GM18909 (cell line): ENCODE measurements at regions not wholly inside any gene's neighbourhood (a gene's known extent, or its start where the extent isn't known, plus 50 kb on each side); places are given as distances from the start of the nearest gene placed in this dataset.

Experiments used
- ATAC-seq: cut with Tn5 transposase; IDR thresholded peaks from one replicate; pipeline ENCODE4 v1.9.1; 2021; ENCODE audit warnings: mild to moderate bottlenecking; ENCODE audit not compliant: unreplicated experiment, poor library complexity

DNA sequence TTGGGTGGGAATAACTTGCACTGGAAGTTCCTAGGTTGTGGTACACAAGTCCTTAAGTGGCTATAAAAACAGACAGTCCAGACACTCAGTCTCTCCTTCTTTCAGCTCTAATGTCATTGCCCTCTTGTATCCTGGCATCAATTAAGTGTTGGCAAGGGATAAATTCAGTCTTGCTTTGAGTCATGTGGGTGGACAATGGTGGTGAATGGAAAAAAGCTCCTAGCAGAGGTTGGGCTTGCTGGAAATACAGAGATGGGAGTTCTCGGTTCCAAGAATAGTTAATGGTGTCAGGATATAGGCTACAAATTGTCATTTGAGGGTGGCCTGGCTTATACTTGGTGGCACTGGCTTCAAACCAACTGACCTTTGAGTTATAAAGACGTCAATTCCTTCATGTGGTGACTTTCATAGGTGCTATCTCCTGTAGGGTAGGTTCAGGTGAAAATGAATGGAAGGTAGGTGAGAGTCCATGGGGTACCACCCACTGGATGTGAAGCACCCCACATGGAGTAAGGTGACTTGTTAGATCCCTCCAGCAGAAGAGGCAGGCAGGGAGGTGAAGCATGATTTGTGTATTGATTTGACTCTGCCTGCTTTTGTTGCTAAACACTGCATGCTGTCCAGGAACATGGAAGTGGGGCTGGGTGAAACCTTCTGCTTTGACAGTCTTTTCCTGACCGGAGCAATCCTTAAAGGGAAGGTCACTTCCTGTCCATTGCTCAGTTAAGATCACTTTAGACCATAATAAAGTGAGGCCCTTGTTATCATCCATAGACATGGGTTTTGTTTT lies 102.0 kb downstream of the LACC1 start:
- ATAC-seq = no peak

DNA sequence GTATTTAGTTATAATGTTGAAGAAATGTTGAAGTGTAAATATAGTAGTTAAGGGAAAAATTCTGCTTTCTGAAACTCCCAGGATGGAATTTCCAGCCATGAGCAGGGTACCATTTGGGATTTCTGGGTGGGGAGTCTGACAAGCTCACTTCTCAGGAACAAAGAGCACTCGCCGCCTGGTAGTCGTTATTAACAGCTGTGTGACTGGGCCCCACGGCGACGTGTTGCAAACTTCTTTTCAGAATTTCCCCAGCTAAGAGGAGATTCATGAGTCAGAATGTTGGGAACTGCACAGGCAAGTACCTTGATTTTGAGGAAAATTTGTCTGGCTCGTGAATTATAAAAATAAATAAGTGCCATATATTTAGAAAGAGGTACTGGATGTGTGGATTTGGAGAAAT lies 103.7 kb downstream of the LACC1 start:
- ATAC-seq = no peak

DNA sequence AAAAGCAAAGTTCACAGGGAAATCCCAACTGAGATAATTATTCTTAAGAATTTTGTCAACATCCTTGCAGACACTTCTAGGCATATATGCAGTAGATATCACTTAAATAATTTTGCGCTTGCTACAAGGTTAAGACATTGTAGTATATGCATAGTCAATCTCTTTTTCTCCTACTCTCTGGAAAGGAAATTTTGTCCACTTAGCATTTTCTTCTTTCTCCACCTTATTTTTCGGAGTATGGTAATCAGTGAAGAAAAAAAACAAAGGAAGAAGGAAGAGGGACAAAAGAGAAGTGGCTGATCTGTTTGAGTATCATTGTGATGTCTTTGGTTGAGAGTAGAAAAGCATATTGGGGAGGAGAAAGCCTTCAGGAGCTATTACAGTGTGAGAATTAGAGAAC lies 104.6 kb downstream of the LACC1 start:
- ATAC-seq = no peak

DNA sequence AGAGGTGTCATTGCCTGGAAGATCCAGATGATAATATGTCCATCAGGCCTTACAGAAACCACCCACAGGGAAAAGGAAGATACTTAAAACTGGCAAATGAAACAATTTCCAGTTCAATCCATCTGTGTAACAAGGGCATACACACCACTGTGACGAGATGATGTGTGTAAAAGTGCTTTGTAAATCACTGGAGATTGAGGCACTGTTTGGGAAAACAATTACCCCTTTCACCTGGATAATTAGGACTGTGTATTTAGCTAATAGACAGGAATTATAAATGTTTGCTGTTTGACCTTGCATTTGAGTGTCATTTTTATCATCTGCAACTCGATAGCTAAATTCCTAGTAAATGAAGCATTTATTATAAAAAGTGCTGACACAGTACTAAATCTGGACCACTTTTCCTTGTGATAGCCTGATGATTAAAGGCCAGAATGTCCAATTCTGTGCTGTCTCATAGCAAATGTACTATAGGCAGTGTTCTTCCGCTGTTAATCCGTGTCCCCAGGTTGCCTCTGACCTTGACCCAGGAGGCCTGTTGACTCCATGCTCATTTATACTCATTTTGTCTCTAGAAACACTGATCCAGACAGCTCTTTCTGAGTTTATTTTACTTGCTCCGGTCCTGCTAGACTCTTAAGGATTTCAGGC lies 105.8 kb downstream of the LACC1 start:
- no peak for ATAC-seq

DNA sequence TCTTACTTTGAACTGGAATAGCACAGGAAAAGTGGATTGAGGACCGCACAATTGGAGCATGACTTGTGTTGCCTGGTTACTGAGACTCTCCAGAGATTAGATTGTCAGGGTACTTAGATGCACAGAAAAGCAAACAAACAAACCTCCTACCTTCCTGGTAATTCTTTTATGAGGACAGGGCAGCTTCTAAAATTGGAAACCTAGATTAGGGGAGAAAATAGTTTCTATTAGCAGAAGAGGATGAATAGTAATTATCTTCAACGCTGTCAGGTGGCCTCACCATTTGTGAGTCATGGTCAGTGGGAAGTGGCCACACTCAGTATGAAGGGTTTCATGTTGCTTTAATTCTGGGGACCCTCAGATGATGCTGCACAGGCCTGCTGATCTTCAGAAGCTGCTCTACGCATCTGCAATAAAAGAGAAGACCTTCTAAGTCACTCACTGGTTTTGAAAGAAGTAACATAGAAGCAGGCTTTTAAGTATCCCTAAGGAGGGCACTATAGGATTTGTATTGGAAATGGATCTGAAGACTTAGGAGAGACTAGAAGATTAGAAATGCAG lies 106.8 kb downstream of the LACC1 start:
- ATAC-seq = no peak

DNA sequence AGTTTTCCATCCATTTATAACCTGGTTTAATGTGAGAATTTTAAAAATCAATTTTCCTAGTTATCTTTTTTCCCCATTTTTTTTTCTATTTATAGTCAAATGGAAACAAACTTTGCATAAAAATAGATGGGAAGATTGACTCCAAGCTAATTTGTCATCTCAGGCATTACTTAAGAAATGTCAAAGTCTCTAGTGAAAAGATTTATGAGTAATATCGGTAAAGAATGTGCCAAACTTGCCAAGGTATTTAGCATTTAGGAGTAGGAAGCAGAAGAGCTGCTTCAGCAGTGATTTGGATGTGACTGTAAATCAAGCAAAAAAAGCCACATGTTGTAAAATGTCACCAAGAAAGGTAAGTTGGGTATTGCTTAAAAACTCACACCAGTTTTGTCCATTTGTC lies 108.6 kb downstream of the LACC1 start:
- ATAC-seq = no peak

DNA sequence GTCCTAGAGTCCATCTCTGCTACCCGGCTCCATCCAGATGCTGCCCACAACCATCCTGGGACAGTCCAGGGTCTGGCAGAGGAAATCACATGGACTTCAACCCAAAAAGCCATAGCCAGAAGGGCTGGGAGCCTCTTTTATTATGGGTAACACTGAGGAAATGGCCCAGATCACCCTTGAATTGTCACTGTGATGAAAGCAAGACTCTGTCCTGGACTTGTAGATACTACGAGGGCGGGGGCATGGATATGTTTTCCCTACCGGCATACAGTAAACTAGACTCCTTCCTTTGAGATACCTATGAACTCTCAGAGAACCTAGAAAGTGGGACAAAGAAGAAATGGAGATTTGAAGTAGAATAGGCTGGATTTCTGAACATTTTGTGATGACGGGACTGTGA lies 110.3 kb downstream of the LACC1 start:
- ATAC-seq = no peak

DNA sequence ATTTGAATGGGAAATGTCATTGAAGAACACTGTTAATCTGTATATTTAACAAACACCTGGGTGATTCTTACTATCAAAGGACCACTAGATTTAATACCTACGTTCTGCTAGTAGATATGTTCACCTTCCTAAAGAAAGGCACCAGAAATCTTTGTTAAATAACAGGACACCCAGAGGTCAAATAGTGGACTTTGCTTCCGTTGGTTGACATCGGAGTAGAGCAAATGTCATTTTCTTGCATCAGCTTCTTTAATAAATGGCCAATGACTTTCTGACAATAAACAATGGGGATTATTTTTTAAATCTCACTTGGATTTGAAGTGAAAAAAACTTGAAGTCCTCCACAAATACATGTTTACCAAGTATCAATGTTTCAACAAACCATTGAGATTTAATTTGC lies 111.1 kb downstream of the LACC1 start:
- no peak for ATAC-seq

DNA sequence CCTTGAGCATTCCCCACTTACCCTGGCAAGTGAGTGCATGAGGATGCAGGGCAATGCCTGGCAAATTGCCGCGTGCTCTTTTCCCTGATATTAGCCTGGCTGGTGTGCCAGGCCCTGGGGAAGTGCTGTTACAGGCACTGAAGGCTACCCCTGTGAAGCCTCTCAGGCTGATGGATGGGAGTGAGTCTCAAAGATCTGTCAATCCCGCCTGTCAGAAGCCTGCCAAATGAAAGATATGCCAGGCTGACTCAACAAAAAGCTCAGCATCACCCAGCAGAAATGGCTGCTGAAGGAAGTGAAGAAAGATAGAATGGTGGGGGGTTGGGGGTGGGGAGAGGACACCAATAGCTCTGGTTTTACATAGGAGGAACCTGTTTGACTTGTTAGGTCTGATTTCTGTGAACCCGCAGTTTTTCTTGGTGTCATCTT lies 112.1 kb downstream of the LACC1 start:
- no peak for ATAC-seq

DNA sequence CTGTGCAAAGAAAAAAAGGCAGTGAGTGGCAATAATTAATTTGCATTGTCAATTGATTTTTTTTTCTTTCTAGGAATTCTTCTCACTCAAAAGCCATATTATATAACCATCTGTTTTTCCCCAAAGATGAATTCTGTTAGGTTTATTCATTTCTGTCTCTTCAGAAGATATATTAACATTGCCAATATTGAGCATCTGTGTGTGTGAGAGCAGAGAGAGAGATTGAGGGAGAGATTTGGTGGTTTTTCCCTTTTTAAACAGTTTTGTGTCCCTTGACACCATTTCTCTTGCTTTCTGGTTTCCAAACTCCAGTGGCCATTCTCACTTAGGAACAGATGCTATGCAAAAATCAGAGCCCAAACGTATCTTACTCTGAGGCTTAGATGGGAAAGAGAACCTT lies 112.5 kb downstream of the LACC1 start:
- no peak for ATAC-seq

DNA sequence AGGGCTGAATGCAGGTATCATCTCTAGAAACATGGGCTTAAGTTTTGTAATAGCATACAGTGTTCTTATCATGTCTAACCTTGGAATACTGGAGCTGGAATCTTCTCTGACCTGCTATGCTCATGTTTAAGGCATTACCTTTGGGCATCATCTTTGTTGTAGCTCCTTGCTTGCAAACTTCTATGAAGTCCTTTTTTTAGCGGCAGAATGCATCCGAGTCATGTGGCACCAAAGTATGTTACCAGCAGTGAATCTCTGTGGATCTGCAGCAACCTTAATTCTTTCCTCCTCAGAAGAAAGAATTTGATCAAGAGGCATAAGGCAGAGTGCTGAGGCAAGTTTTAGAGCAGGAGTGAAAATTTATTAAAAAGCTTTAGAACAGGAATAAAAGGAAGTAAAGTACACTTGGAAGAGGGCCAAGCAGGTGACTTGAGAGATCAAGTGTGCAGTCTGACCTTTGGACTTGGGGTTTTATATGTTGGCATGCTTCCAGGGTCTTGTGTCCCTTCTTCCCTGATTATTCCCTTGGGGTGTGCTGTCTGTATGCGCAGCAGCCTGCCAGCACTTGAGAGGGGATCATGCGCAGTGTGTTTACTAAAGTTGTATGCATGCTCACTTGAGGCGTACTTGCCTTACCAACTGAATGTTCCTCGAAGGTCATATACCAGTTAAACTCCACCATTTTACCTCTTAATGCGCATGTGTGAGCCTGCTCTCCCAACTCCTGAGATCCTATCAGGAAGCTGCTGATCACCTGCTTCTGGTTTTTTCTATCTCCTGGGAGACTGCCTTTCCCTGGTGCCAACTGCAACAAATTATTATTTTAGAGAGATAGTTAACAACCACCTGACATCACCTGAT lies 115.5 kb downstream of the LACC1 start:
- no peak for ATAC-seq

DNA sequence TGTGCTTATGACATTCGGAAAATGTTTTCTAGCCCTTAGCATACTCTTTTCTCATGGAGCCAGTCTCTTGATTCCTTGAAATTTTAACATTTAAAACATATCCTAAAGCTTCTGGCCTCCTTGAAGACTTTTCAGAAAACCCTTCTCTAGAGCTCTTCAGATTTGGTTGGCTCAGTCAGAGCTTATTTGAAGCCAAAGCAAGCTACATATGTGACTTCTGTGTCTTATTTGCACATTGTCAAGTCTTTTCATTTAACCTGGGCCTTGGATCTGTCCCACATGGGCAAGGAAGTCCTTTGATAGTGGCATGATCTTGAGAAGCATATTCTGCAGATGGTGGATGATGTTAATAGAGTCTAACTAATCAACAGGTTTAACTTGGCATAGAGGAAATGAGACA lies 116.5 kb downstream of the LACC1 start:
- ATAC-seq = no peak

DNA sequence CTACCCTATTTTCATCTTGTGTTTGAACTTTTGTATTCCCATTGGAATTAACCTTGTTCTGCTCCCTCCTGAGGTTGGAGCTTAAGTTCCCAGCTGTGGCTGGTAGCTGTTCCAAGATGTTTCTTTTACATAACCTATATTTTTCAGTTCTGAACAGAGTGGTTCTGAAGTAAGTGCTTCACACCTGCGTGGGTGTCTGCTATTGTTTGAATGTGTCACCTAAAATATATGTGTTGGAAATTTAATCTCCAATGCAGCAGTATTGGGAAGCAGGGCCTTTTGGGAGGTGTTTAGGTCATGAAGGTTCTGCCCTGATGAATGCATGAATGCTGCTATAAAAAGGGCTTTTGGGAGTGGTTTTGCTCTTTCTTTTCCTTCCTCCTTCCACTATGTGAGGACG lies 123.8 kb downstream of the LACC1 start:
- ATAC-seq = no peak

DNA sequence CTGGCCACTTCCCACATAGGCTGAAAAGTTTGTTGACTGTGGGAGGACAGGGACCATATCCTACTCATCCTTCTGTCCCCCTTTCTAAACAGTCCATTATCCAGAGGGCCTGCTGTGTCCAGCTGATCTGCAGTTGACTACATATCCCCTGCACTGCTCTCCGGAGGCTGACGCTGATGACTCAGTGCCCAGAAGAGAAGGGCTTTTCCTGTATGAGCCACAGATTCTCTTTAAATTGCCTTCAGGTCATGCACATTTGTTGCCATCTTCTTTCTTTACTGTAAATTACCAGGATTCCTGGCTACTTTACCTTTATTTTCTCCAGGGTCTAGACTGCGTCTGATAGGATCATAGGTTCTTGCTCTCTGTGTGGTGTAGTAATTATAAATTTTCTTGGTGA lies 125.2 kb downstream of the LACC1 start:
- ATAC-seq = no peak

DNA sequence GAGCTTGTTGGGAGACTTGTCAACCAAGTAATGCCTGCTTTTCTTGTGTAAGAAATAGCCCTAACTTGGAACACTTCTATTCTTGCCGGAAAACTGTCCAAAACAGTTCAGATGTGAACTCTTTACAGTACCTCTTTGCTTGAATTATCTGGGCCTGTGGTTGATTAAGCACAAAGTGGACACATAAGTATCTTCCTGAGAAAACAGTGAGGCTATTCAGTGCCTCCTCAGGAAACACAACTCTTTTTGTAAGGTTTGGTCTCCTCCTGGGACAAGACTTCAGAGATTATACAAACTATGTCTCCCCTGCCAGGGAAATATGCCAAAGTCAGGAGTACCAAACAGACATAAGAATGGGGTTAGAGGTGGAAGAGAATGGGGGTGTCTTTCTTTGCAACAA lies 127.7 kb downstream of the LACC1 start:
- ATAC-seq = no peak

DNA sequence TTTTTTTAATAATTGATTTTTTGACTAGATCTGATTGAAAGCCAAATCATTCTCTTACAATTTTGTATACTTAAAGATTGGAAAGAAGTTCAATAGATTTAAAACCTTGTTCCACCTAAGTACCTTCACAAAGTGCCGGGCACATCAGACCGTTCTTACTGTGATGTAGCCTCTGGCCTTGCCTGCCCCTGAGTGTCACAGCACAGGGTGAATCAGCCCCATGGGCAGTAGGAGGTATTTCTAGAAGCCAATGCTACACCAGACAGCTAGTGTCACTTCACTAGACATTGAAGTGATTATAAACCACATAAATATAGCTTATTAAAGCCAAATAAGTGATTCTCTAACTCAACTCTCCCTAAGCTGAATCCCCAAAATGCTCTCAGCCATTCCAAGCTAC lies 131.3 kb downstream of the LACC1 start:
- ATAC-seq = no peak

DNA sequence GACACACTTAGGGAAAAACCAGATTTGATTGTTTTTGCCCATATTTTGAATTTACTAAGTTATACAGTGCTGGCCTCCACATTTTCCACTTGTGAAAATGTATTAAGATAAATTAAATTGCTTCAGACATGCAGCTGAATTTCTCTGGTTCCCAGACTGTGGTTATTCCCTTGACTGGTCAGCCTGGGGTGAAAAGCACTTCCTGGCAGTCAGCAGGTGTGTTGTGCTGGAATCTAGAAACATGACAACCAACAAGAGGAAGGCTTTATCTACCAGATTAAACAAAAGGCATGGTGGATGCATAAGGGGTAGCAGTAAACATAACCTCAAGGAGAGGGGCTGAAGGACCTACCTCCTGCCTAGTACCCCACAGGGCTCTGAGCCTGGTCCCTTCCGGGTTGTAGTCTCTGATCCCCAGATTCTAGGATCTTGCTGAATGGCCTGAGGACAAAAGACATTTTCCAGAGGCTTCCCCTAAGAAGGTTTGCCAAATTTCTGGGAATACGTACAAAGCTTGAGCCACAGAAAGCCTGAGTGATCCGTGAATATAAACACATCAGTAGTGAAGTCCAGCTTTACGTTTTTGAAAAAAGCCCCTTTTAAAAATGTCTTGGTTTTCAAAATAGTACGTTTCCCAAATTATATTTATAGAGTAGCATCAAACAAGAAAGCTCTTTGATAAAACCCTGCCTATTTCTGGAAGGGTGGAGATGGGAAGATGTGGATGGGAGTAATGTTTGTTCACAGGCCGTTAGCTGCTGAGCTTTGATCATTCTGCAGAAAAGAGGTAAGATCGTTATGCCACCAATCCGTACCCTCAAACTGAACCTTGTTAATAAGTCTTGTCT lies 133.4 kb downstream of the LACC1 start:
- no peak for ATAC-seq

DNA sequence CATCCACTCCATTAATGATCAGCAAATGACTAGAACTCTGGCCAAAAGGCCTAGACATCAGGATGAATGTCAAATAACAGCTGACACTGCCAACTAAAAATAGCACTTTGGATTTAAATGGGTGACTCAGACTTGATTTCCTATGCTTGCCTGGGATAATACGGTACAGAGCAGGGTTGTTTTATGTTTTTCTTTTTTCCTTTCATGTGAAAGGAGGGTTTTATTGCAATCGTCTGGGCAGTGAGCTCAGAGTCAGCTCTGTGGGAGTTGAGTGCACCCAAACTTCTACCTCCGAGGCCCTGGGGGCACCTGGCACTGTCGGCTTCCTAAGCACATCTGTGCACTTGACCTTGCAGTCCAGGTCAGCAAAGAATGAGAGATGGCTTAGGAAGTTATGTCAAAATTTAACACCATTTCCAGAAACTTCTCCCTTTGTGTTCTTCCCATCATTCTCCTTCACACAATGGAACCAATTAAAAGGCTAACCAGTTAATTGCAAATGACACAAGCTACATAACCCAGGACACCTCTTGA lies 134.1 kb downstream of the LACC1 start:
- ATAC-seq = no peak

DNA sequence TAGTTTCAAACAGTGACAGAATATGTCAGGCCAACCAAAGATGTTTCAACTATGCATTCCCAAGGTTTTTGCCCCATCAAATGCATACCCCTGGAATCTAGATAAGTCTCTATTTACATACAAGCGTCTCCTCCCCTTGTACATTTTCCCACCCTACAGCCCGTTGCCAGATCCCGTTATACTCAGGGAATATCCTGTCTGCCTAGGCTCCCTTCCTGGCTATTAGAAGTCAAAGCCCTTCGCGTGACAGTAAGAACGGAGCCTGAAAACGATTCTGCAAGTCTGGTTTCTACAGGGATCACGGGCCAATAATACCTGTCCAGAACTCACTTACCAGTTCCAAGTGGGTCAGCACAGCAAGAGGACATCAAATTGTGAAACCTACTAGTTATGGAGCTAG lies 134.8 kb downstream of the LACC1 start:
- no peak for ATAC-seq

DNA sequence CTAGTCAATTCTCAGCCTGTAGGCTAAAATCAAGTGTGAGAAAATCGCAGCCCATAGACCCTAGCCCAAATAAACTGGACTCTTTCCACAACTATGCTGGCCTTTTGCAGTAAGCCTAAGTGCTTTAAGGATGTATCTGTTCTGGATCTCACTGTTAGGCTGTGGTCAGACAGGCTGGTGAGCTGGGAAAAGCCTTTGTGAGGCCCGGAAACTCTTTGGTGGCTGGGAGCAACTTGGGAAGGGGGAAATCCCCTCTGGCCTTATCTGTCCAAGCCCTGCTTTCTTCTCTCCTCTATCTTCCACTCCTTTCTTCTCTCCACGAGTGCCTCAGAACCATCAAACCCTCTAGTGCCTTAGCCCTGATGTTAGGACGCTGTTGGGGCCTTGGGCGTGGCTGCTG lies 135.4 kb downstream of the LACC1 start:
- no peak for ATAC-seq
